Stimulated activated CD8-positive, alpha-beta memory T cell treated with anti-CD3 and anti-CD28 coated beads, Interleukin-4, amount 100 ng/mL, for 48 hours (primary cell): ENCODE measurements at regions not wholly inside any gene's neighbourhood (a gene's known extent, or its start where the extent isn't known, plus 50 kb on each side); places are given as distances from the start of the nearest gene placed in this dataset.

Experiments
- DNase-seq: peaks from one replicate; pipeline ENCODE4 v3.0.0-alpha.2; 2020

GRCh38 chr5:145237843-145238242 lies 597.3 kb downstream of the PRELID2 start:
- no peak for DNase-seq

GRCh38 chr5:145236983-145237382 lies 598.2 kb downstream of the PRELID2 start:
- DNase-seq, result no peak

DNA sequence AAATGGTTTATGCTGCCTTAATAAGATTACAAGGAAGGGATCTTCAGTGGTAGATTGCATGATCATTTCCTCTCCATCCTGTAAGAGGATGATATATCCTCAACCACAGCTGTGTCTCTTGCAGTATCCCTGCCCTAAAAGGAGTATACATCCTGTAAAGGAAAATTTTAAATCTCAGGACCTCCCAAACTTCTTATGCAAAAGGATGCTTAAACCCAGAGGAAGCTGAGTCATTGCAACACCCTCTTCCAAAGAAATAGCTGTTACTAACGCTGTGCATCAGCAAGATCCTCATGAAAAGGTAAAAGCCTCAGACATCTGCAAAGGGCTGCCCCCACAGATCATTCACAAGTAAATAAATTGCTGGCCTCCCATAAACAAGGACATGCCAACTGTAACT lies 599.0 kb downstream of the PRELID2 start:
- no peak for DNase-seq

- no peak for DNase-seq
Observed at GRCh38 chr5:145233461-145233860, 601.7 kb downstream of the PRELID2 start.

DNA sequence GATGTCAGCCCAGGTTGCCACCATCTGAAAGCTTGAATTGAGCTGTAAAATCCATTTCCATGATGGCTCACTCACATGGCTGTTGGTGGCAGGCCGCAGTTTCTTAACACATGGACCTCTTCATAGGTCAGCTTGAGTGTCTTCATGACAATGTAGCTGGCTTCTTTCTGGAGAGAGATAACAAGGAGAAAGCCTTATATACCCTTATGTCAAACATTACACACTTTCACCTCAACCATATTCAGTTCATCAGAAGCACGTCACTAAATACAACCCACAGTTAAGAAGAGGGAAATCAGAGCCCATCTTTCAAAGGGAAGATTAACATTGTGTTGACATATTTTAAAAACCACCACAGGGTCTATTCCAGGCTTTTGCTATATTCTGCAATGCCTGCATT lies 604.4 kb downstream of the PRELID2 start:
- no peak for DNase-seq

- no peak for DNase-seq
Observed at GRCh38 chr5:145228564-145228963, 606.6 kb downstream of the PRELID2 start.

GRCh38 chr5:145227881-145228280 lies 607.3 kb downstream of the PRELID2 start:
- no peak for DNase-seq

GRCh38 chr5:145226726-145227125 lies 608.4 kb downstream of the PRELID2 start:
- DNase-seq, result no peak

- DNase-seq, result no peak
Observed at GRCh38 chr5:145225529-145225928, 609.6 kb downstream of the PRELID2 start.

DNA sequence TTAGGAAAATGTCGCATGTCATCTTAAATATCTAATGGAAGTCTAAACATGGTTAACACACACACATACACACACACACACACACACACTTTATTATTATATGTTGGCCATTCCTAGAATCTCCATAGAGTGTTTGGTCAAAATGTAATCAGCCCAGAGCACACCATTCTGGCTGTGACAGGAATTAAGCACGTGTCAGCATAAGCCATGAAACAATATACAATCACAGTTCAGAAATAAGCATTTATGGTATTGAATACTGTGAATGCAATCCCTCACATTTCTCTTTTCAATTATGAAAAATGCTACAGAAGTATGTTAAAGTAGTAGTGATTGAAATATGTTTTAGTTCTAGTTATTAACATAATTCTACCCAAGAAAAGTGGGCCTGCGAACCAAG lies 611.6 kb downstream of the PRELID2 start:
- DNase-seq, result no peak

DNA sequence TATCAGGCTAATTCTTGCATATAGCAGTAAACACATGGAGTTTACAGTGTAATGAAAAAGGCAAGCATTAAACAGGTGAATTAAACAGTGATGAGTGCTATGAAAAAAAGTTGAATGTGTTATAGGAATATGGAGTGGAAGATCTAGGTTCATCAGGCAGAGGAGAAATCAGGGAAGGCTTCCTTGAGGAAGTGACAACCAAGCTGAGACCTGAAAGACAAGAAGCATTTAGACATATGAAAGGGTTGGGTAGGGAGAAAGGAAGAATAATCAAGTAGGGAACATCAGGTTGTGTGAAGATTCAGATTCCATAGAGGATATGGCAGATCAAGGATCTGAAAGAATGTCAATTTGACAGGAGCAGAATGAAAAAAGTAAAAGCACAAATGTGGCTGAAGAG lies 612.5 kb downstream of the PRELID2 start:
- DNase-seq, result no peak

DNA sequence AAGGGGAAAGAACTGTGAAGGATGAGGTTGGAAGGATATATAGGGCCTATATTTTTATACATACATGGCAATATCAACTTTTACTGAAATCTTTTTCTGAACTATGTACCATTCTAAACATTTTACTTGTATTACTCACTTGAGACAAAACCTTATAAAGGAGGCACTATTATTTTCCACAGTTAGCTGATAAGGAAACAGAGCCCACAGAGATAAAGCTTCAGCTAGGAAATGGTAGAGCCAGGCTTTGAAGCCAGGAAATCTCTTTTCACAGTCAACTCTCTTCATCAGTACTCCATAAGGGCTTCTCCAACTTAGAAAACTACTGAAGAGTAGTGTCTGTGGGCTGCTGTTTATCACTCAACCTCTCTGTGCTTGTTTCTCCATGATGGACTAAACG lies 613.7 kb downstream of the PRELID2 start:
- DNase-seq, result no peak

DNA sequence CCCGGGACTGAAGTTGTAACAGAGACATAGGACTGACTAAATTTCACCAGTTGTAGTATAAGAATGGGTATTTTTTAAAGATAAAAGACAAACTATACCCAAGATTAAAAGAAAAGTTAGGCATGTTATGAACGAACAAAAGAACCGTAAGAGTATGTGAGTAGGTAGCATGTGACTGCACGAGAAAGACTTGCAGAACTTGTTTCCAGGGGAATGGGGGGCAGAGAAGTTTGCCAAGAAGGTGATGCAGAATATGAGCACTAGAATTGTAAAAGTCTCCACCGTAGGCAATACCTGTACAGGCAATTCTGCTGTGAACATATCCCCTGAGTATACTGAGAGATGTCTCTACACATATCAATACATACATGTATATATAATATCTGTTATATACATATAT lies 614.7 kb downstream of the PRELID2 start:
- no peak for DNase-seq

DNA sequence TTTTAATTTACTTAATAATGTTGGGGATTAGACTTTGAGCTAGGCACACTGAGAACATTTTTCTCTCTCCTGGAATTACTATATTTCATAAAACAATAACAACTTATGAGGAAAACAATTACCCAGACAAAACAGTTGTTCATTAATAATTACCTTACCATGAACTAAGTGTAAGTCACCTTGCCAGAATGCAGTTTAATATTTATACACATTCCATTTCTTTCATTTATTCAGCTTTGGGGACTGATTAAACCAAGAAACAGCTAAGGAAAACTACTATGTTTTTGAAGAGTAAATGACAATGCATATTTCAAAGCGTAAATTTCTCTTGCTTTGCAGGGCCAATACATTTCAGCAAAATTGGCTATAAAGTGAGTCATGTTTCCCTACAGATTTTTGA lies 616.2 kb downstream of the PRELID2 start:
- no peak for DNase-seq

DNA sequence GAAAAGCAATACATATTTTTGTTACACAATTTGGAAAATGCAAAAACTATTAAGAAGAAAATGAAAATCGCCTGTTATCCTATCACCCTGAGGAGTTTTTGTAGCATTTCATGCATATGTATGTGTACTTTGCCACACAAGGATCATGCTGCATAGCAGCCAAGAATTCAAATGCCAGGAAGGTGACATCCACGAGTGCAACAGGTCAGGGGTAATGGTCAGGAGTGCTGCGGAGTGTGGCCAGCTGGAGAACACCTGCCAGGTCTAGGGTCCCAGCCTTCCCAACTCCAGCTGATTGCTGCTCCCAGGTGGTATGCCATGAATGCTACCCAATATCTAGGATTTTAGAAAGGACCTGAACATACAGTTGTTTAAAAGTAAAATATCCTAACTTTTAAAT lies 617.1 kb downstream of the PRELID2 start:
- no peak for DNase-seq

DNA sequence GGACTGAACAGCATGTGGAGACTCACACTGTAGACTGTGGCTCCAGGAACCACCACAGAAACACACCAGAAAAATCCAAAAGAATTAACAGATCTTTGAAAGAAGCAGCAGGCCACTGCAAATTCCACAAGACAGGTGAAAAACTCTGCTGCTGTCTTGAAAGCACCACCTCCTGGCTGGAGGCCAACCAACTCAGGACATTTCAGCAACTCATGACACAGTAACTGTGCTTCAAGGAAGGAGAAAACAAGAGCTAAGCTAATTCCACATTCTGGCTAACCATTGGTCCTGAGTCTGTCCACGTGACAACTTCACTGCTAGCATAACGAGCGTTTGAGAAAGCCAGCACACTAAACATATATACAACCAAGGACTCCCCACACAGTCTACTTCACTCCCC lies 625.1 kb downstream of the PRELID2 start:
- DNase-seq, result no peak

DNA sequence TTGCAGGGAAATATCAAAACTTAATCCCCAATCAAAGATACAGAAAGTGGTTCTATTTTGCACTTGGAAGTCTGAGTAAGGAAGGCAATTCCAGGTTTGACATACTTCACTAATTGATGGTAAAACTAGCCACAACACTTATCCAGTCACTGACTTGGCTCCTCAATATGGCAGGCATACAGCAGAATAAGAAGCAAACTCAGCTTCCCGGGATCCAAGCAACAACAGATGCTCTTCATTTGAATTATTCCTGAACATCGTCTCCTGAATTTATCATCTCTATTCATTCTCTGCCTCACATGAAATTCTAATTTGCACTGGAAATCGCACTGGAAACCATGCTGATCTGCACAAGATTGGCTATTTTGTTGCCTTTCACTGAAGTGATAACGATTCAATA lies 629.6 kb downstream of the PRELID2 start:
- no peak for DNase-seq

DNA sequence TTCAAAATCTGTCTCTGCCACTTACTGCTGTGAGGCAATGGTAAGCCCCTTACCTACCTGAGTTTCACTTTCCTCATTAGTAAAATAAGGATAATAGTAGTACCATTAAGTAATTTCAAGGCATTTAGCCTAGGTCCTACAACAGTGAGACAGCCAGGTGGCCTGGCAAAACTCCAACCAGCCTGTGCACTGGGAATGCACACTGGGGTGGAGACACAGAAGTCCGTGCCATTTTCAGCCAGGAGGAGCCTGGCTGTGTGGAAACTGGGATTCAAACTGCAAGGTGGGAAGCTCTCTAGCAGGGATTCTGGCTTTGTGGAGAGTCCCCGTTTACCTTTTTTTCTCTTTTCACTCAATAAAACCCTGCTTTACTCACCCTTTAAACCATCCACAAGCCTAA lies 630.4 kb downstream of the PRELID2 start:
- DNase-seq, result no peak

- DNase-seq, result no peak
Observed at GRCh38 chr5:145203193-145203592, 631.9 kb downstream of the PRELID2 start.

- no peak for DNase-seq
Observed at GRCh38 chr5:145198525-145199260, 636.4 kb downstream of the PRELID2 start.

GRCh38 chr5:145189746-145190145 lies 645.4 kb downstream of the PRELID2 start:
- DNase-seq, result no peak

- no peak for DNase-seq
Observed at GRCh38 chr5:145180371-145180770, 654.8 kb downstream of the PRELID2 start.

DNA sequence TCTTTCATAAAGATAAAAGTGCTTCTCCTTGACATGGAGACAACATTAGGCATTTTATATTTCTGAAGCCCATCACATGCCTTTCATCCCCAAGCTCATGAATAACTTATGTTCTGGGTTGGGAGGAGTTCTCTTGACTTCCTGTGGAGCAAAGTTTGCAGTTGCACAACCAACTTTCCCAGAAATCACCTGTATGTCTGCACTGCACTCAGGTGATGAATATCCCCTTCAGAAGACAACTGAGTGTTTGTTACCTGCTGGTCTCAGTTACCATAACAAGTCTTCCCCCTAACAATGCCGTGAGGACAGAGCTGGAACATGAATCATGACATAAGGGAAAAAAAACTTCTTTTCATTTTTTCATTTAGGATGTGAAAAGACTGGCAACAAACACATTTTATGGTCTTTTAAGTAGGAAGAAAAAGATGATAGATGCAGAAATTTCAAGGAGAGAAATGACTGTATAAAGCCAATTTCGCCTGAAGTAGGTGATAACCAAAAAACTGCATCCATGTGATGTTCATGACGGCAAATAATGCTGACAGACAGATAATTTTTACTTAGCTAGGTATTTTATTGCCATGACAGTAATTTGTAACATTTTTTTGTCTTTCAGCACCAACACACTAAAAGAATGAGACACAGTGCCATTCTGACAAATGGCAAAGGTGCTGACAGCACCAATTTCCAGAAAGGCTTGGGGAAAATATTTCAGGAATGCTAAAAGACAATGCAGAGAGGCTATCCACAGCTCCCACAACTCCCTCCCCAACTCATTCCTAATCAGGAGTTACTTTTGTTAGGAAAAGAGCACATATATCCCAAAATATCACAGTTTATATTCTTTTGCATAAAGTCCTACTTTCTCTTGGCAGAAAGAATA lies 656.3 kb downstream of the PRELID2 start:
- DNase-seq, result no peak

DNA sequence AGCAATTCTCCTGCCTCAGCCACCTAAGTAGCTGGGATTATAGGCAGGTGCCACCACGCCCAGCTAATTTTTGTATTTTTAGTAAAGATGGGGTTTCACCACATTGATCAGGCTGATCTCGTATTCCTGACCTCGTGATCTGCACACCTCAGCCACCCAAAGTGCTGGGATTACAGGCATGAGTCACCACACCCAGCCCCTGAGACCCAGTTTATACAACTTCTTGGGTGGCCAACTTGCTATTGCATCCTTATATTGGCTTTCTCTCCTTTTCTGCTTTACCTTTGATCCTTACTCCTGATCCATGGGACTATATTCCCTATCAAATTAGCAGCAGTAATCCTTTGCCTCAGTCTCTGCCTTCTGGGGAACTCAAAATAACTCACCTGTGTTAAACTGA lies 659.1 kb downstream of the PRELID2 start:
- DNase-seq, result no peak
